HepG2 (cell line): ENCODE measurements at regions not wholly inside any gene's neighbourhood (a gene's known extent, or its start where the extent isn't known, plus 50 kb on each side); places are given as distances from the start of the nearest gene placed in this dataset.

Source experiments
- ATAC-seq: fragments of 200-7000 bp; cut with Tn5 transposase; 3 replicates; pipeline ENCODE4 v1.9.1; 2020; ENCODE audit warnings: mild to moderate bottlenecking, moderate library complexity
- BruUV-seq: library from RNA; stranded (reverse); fragments of 400-500 nt; replicated peaks from 2 replicates; lab custom pipeline; 2021; lab: Mats Ljungman, UMichigan
- CTCF ChIA-PET: fragments of 300-600 bp; formaldehyde crosslinking; extraction: SDS; loops from one replicate; lab custom pipeline; 2021; ENCODE audit warnings: low total read pairs, inconsistent platforms, low intra/inter-chr PET ratio; lab: Yijun Ruan, JAX
- POLR2A ChIA-PET: fragments of 350-600 bp; sonication (Branson Sonifier 250); formaldehyde crosslinking; loops from one replicate; lab custom pipeline; 2020; ENCODE audit warnings: antibody characterized with exemption, inconsistent platforms; lab: Yijun Ruan, JAX
- DNase-seq: peaks from one replicate; pipeline ENCODE4 v3.0.0-alpha.2; 2015; ENCODE audit warnings: low spot score
- FAIRE-seq: peaks from 3 replicates; lab custom pipeline; 2011; peaks lifted over from hg19 to GRCh38; lab: Jason Lieb, UNC
- H2AFZ ChIP-seq: one replicate; pipeline ENCODE4 v1.6.1; 2011; ENCODE audit warnings: low read length, inconsistent platforms
- H3K27ac ChIP-seq: fragments of 300-600 bp; 3 replicates; pipeline ENCODE4 v1.8.0; 2011; ENCODE audit warnings: mixed run types, mild to moderate bottlenecking, mixed read lengths, low read length, inconsistent platforms; ENCODE audit not compliant: insufficient read depth; ENCODE audit errors: extremely low read length
- H3K27me3 ChIP-seq, 2 experiments: fragments of 200-600 bp in 1 of 2; 2 replicates in 1 of 2; 3 replicates in 1 of 2; pipeline versions ENCODE4 v1.6.0 to v1.8.0; 2011; ENCODE audit warnings: low read length in 2 of 2, mild to moderate bottlenecking in 2 of 2, moderate library complexity in 2 of 2, inconsistent platforms in 1 of 2; ENCODE audit not compliant: insufficient read depth in 2 of 2, control insufficient read depth in 1 of 2
- H3K36me3 ChIP-seq, 2 experiments: fragments of 200-600 bp in 1 of 2; replicated peaks in 1 of 2; 2 replicates in 1 of 2; 3 replicates in 1 of 2; pipeline versions ENCODE4 v1.5.1 to v1.8.0; 2011; ENCODE audit warnings: low read length in 2 of 2, inconsistent platforms in 1 of 2; ENCODE audit not compliant: insufficient read depth in 2 of 2, control insufficient read depth in 1 of 2
- H3K4me1 ChIP-seq: 2 replicates; pipeline ENCODE4 v1.5.1; 2012; ENCODE audit warnings: low read length, inconsistent platforms; ENCODE audit not compliant: insufficient read depth
- H3K4me2 ChIP-seq: 2 replicates; pipeline ENCODE4 v1.6.0; 2011; ENCODE audit warnings: low read depth, low read length, inconsistent platforms
- H3K4me3 ChIP-seq, 3 experiments: fragments of 200-600 bp in 1 of 3; sonication (generic), shearing (Covaris generic) in 1 of 3; replicated peaks in 1 of 3; 2 replicates each; pipeline ENCODE4 v1.5.1; 2011 to 2016; ENCODE audit warnings: low read length in 3 of 3, inconsistent platforms in 2 of 3, low read depth in 2 of 3, mild to moderate bottlenecking in 2 of 3, control low read depth in 1 of 3, mixed read lengths in 1 of 3; ENCODE audit not compliant: insufficient read depth in 1 of 3
- H3K79me2 ChIP-seq: one replicate; pipeline ENCODE4 v1.6.1; 2011; ENCODE audit warnings: low read length, inconsistent platforms; ENCODE audit not compliant: insufficient read depth
- H3K9ac ChIP-seq: 2 replicates; pipeline ENCODE4 v1.6.0; 2011; ENCODE audit warnings: mild to moderate bottlenecking, low read depth, low read length, inconsistent platforms; ENCODE audit not compliant: insufficient read depth
- H3K9me3 ChIP-seq: 2 replicates; pipeline ENCODE4 v1.5.1; 2012; ENCODE audit warnings: mild to moderate bottlenecking, low read length
- H4K20me1 ChIP-seq: 2 replicates; pipeline ENCODE4 v1.6.0; 2011; ENCODE audit warnings: inconsistent platforms, mild to moderate bottlenecking, low read length, moderate library complexity; ENCODE audit not compliant: insufficient read depth
- ELF4 ChIP-seq: sonication (generic); formaldehyde crosslinking; IDR thresholded peaks from 2 replicates; pipeline ENCODE4 v1.5.0; 2020; ENCODE audit warnings: missing genetic modification reagents, mild to moderate bottlenecking, moderate library complexity, borderline replicate concordance
- HIVEP1 ChIP-seq: sonication (generic); formaldehyde crosslinking; IDR thresholded peaks from 2 replicates; pipeline ENCODE4 v1.4.0; 2020; ENCODE audit warnings: mild to moderate bottlenecking, missing genetic modification reagents
- IRF1 ChIP-seq: sonication (generic); formaldehyde crosslinking; IDR thresholded peaks from 2 replicates; pipeline ENCODE4 v1.4.0; 2020; ENCODE audit warnings: low read depth, mild to moderate bottlenecking, missing genetic modification reagents
- POGK ChIP-seq: sonication (generic); formaldehyde crosslinking; conservative IDR thresholded peaks from 2 replicates; pipeline ENCODE4 v1.8.0; 2022; ENCODE audit warnings: mild to moderate bottlenecking, moderate library complexity, missing genetic modification reagents
- PREB ChIP-seq: sonication (generic); formaldehyde crosslinking; IDR thresholded peaks from 2 replicates; pipeline ENCODE4 v1.4.0; 2020; ENCODE audit warnings: missing genetic modification reagents
- STAG1 ChIP-seq: sonication (generic); formaldehyde crosslinking; IDR thresholded peaks from 2 replicates; pipeline ENCODE4 v1.4.0; 2020; ENCODE audit warnings: missing genetic modification reagents
- ZNF234 ChIP-seq: sonication (generic); formaldehyde crosslinking; conservative IDR thresholded peaks from 2 replicates; pipeline ENCODE4 v1.5.1; 2020; ENCODE audit warnings: mild to moderate bottlenecking, missing genetic modification reagents
- ZXDC ChIP-seq: sonication (generic); formaldehyde crosslinking; IDR thresholded peaks from 2 replicates; pipeline ENCODE4 v1.5.0; 2020; ENCODE audit warnings: mild to moderate bottlenecking, missing genetic modification reagents
- WGBS: methylation state at CpG from one replicate; pipeline ENCODE4 v1.1.6; 2017; ENCODE audit warnings: low lambda C conversion rate; 5-methylcytosine and 5-hydroxymethylcytosine counted together
- in situ Hi-C: cut with HindIII; loops from 2 replicates; pipeline ENCODE4 v1.10.0; 2017; ENCODE audit warnings: low pct_unique_long_range_greater_than_20kb; ENCODE audit not compliant: extremely low pct_ligation_motif_present
- intact Hi-C: fragments of 100-400 bp; cut with micrococcal nuclease; formaldehyde crosslinking; loops from one replicate; pipeline ENCODE4 v1.10.0; 2022; ENCODE audit not compliant: unreplicated experiment

GRCh38 chr6:912871-913835 is 220.2 kb upstream of the EXOC2 start (continued):
- TF ChIP-seq STAG1 (CRISPR knock-in tag): peak; percentile 90

- H3K4me3 ChIP-seq: no peak overlapping the region
- no peak overlapping the region for H3K9ac ChIP-seq
- 25% methylated on average over 6 of the region's 6 CpGs for WGBS
- H3K27me3 ChIP-seq: peaks cover 3 to 20% of the 10 kb centered on the region in 2 experiments; a peak in 2 of 5 replicates
- intact Hi-C loops: loop anchor here (10.0 kb wide), 1 partner anchor 113 kb away; no protein-coding TSS in a partner anchor
- no TSS peak for BruUV-seq
- H4K20me1 ChIP-seq: no peaks in the 10 kb centered on the region
- no peaks in the 10 kb centered on the region for H3K36me3 ChIP-seq
- peaks cover 7% of the 10 kb centered on the region for H3K4me1 ChIP-seq
- ATAC-seq (no peak), DNase-seq (no peak), FAIRE-seq (no peak)
- CTCF ChIA-PET: no interaction called here
- H3K27ac ChIP-seq: no peak overlapping the region
- H2AFZ ChIP-seq: no peak overlapping the region
- no peak for TF ChIP-seq POGK
- no peak for TF ChIP-seq HIVEP1 (CRISPR knock-in tag)
- no peak for TF ChIP-seq PREB
- no peak for TF ChIP-seq ELF4 (CRISPR knock-in tag)
- TF ChIP-seq IRF1 (CRISPR knock-in tag): no peak
- TF ChIP-seq ZNF234: no peak
- TF ChIP-seq ZXDC (CRISPR knock-in tag): no peak
- in situ Hi-C loops: no loop called here
- H3K4me2 ChIP-seq: no peak overlapping the region
- H3K79me2 ChIP-seq: no peaks in the 10 kb centered on the region
- no peaks in the 10 kb centered on the region for H3K9me3 ChIP-seq
- POLR2A ChIA-PET: interaction anchor here (1.8 kb wide), 1 partner anchor 403 kb away, joined by 8 read pairs; the partner anchor contains the start of gene FOXQ1
These were observed 215.0 kb upstream of the EXOC2 start for GRCh38 chr6:907928-908327.
